Mammary epithelial cell (primary cell): ENCODE measurements at regions not wholly inside any gene's neighbourhood (a gene's known extent, or its start where the extent isn't known, plus 50 kb on each side); places are given as distances from the start of the nearest gene placed in this dataset.

Experiments used
- CTCF ChIP-seq, 2 donors: IDR thresholded peaks in 1 of 2; conservative IDR thresholded peaks in 1 of 2; 2 replicates each; pipeline ENCODE4 v1.5.1; 2011 to 2012; ENCODE audit warnings: inconsistent platforms in 2 of 2, low read length in 2 of 2, mild to moderate bottlenecking in 2 of 2, control low read depth in 1 of 2, low read depth in 1 of 2; ENCODE audit not compliant: insufficient read depth in 1 of 2; ENCODE audit errors: extremely low read depth in 1 of 2
- EZH2 ChIP-seq: IDR thresholded peaks from 2 replicates; pipeline ENCODE4 v1.6.1; 2012; ENCODE audit warnings: low read length, inconsistent platforms, borderline replicate concordance

- TF ChIP-seq CTCF (conservative IDR thresholded peaks at IDR 0.05 in 1 of 2, IDR thresholded peaks at IDR 0.05 in 1 of 2; ENCODE audit: extremely low read depth in 1 of 2, insufficient read depth in 1 of 2, low read depth in 1 of 2, low read length in 2 of 2) (no peak), EZH2 (no peak)
Measured at GRCh38 chr13:63307228-63307627, 1891.6 kb upstream of the PCDH20 start.
